HG03039 (cell line): ENCODE measurements at regions not wholly inside any gene's neighbourhood (a gene's known extent, or its start where the extent isn't known, plus 50 kb on each side); places are given as distances from the start of the nearest gene placed in this dataset.
"Not testable (repeated sequence)": the region's sequence is repeated elsewhere in the genome, so short reads cannot be mapped to it uniquely, and the experiment has no call there.

Source experiments
- ATAC-seq: cut with Tn5 transposase; IDR thresholded peaks from one replicate; pipeline ENCODE4 v1.9.1; 2021; ENCODE audit warnings: mild to moderate bottlenecking, moderate library complexity; ENCODE audit not compliant: unreplicated experiment

DNA sequence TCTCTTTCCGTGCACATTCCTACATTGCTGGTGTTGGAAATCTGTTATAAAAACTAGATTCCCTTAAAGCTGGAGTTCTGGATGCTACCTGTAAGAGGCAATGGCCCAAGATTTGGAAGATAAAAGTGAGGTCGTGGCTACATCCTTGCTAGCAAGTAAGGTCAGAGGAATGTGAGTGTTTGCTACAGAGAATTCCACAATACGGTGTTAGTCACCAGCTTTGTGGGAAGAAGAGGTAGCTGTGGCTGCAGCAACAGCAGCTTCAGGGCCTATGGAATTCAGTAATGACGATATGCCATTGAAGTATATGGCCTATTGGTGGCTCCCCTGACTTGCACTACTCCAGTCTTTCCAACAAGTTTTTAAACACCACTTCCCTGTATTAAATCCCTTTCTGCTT, 227.7 kb upstream of the TMEM260 start:
- no peak for ATAC-seq

DNA sequence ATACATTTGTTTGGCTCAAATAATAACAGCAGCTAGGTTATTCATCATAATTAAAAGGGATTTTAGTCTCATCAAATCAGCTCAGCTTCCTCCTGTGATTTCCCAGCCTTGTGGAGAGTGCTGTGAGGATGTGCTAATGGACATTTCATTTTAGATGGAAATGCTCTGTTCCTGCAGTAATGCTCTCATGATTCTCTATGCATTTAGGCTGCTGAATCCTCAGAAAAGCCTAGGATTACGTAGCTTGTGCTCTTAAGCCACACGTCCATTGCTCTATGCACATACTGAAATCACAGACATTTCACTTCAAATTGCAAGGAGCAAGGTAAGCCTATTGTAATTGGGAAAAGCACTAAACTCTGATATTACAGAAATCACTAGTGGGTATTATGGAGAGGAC, 226.6 kb upstream of the TMEM260 start:
- ATAC-seq = no peak

DNA sequence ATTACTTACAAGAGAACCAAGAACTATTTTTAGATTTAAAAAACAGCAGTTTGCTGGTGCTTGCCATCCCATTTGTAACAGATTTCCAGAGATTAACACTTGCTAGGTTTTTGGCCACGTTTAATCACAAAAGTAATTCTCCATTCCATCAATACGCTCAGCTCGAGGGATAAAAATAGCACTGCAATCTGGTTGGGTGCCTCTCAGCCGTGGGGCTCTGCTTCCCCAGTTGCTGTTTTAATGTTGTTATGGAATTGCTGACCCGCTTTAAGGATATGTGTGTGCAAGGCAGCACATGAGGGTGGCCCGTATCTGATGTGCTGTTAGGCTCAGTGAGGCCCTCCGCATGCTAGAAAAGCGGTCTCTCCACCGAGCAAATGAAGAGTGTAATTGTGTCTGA, 222.2 kb upstream of the TMEM260 start:
- no peak for ATAC-seq

DNA sequence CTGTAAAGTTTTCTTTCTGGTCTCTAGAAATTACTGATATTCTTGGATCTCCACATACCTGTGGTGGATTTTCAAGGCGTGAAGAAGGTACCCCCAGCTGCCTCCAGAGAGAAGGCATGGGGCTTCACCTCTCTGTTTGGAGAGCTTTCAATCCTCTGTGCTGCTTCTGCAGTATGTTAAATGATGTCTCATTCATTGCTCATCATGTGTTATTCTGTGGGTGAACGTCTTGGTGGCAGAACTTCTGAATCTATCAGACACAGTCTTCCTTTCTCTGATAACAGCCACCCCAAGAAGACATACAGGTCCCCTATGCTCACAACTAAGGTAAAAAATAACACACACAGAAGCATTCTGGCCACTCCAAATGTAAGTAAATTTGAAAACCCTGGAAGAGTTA, 221.3 kb upstream of the TMEM260 start:
- ATAC-seq = no peak

DNA sequence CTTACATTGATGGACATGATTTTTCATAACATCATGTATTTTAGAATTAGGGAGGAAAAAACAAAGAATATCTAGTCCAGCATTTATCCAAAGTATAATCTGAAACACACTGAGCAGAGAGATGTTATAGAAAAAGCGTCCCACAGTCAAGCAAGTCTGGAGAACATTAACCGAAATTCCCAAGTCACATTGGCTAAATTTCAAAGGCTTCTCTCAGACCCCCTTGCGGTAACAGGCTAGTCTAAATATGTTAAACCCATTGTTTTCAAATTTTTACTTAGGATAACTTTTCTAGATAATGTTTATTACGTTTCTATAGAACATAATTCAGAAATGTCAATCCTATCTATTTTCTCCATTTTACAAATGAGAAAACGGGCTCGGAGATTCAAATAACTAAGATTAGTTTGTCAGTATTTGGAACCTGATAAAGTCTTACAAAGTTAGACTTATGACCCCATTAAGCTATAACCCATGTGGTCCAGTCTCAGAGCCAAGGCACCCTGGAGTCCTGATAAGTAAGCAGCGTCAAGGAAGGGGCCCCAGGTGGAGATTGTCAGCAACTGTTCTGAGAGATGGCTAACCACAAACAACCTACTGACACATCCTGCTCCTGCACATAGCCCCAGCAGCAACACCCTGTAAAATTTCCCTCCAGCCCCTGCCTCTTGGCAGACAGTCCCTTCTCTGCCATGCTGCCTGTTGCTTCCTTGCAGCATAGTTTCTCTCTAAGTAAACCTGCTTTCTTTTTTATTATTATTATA, 220.6 kb upstream of the TMEM260 start:
- ATAC-seq = no peak

DNA sequence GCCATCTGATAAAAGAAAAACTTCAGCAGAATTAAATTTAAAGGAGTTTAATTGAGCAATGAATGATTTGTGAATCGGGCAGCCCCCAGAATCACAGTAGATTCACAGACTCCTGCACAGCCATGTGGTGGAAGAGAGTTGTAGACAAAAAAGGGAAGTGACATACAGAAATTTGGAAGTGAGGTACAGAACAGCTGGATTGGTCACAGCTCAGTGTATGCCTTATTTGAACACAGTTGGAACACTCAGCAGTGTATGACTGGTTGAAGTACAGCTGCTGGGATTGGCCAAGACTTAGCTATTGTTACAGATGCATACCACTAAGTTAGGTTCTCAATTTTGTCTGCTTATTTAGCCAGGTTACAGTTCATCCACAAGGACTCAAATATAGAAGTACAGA, 213.9 kb upstream of the TMEM260 start:
- ATAC-seq = not testable (repeated sequence)

DNA sequence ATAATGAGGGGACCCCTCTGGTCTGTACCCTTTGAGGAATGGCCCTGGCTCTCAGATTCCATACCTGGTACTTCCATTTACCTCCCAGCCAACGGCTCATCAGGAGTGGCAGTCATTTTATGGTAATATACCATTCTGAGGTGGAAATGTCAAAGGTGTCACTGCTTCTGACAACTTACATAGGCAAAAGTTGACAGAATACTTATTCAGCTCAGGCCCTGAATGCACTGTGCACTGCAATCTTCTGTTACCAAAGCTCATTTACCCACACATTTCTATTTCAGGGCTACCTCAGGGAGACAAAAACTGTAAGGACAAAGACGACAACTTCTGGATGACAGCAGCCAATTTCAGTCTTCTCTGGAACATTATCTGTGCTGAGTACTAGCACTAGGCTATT, 212.2 kb upstream of the TMEM260 start:
- ATAC-seq = no peak

DNA sequence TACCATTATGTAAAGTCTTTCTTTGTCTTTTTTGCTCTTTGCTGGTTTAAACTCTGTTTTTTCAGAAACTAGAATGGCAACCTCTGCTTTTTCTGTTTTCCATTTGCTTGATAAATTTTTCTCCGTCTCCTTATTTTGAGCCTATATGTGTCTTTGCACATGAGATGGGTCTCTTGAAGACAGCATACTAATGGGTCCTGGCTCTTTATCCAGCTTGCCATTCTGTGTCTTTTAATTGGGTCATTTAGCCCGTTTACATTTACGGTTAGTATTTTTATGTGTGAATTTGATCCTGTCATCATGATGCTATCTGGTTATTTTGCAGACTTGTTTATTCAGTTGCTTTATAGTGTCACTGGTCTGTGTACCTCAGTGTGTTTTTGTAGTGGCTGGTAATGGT, 207.9 kb upstream of the TMEM260 start:
- ATAC-seq = no peak

DNA sequence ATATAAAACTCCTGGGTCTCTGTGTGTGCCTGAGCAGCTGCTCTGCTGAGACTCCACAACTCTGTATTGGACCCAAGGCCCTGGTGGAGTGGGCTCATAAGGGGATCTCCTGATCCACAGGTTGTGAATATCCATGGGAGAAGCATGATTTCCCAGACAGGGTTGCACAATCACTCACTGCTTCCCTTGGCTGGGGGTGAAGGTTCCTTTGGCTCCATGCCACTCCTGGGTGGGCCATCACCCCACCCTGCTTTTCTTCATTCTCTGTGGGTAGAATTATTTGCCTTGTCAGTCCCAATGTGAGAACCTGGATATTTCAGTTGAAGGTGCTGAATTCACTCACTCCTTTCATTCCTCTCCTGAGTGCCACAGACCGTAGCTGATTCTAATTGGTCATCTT, 205.2 kb upstream of the TMEM260 start:
- no peak for ATAC-seq

DNA sequence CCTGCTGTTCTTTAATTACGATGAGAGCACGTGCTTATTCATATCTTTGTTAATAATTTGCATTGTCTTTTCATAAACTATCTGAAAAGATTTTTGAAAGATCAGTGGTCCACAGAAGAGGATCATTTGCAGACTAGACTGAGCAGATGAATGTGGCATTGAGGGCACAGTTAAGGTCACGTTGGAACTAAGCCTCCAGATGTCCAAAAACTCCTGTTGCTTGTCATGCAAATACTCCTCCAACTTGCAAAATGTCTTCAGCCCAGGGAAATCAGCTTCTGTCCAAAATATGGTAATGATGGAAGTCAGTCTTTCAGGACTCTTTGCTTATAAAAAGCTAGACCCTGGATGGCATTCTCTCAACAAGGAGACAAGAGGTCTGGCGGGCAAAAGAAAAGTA, 201.6 kb upstream of the TMEM260 start:
- ATAC-seq = no peak

DNA sequence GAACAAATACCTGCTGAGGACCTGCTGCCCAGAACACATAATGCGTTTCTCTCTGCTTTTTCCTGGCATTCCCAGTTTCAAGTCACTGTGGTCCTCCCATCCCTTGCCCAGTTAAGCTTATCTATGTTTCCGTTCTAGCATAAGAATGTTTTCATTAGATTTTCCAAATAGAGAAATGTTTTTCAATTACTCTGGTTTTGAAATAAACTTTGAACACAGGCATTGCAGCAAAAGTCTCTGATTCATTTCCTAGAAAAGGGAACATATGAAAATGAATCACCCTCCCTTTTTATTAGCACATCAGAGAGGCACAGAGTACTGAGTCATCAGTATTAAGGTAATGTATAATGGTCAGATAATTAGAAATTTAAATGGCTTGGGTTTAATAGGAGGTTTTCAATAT, 201.1 kb upstream of the TMEM260 start:
- no peak for ATAC-seq

DNA sequence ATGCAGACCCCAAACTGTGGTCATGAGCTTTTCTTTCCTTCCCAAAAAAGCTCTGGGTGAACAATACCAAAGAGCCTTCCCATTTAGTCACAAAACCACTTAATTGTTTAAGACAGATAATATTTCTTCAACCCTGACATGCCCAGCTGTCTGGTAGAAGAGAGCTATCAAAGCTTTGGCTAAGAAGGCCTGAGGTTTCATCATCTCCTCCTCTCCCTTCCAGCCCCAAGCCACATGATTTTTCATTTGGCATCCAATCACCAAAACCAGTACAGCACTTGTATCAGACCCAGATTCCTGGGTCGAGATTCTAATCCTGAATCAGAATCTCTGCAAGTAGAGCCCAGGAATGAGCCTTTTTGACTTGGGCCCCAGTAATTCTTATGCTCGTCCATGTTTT, 199.6 kb upstream of the TMEM260 start:
- no peak for ATAC-seq

DNA sequence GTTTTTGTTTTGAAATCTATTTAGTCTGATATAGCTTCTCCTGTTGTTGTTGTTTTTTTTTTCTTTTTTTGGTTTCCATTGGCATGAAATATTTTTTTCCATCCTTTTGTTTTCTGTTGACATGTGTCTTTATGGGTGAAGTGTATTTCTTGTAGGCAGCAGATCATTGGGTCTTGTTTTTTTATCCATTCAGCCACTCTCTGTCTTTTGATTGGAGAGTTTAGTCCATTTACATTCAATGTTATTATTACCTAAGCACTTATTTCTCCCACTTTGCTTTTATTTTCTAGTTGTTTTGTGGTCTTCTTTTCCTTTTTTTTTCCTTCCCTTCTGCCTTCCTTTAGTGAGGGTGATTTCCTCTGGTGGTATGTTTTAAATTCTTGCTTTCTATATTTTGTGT, 193.6 kb upstream of the TMEM260 start:
- ATAC-seq = no peak

DNA sequence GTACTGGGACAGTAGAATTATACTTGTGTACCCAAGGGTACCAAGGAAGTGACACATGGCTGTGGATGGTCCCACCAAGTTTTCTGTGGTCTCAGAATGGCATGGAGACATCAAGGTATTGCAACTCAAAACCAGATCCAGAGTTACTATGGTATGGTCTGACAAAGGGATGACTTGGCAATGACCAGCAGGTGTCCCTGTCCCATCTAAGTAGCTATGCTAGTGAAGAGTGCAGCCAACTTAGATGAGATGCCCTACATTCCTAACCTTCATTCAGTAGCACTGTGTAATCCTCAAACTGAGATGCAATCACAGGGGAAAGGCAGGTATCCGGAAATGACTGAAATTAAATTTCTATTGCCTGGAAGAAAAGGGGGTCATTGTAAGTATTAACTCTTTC, 188.7 kb upstream of the TMEM260 start:
- no peak for ATAC-seq

DNA sequence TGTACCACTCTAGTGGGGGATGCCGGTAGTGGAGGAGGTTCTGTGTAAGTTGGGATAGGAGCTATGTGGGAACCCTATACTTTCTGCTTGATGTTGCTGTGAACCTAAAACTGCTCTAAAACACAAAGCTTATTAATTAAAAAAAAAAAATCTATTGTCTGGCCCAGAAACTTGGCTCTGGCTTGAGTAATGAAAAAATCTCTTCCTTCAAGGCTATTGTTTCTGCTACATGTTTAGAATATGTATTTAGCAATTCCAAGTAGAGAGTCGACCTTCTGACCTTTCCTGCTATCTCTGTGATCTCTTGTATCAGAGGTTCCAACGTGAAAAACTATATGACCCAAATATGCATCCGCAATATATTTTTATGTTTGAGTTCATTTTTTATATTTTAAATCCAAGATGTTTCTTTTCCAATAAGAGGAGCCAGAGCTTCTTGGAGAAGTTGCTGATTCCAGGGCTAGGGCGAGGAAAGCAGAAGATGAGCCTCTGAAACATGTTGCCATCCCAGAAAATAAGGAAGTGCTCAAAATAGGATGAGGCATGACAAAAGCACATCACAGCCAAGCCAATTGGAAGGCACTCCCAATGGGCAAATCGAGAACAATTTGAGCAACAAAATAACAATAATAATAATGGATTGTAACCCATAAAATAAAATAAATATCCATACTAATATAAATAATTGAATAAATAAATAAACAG, 184.6 kb upstream of the TMEM260 start:
- no peak for ATAC-seq

DNA sequence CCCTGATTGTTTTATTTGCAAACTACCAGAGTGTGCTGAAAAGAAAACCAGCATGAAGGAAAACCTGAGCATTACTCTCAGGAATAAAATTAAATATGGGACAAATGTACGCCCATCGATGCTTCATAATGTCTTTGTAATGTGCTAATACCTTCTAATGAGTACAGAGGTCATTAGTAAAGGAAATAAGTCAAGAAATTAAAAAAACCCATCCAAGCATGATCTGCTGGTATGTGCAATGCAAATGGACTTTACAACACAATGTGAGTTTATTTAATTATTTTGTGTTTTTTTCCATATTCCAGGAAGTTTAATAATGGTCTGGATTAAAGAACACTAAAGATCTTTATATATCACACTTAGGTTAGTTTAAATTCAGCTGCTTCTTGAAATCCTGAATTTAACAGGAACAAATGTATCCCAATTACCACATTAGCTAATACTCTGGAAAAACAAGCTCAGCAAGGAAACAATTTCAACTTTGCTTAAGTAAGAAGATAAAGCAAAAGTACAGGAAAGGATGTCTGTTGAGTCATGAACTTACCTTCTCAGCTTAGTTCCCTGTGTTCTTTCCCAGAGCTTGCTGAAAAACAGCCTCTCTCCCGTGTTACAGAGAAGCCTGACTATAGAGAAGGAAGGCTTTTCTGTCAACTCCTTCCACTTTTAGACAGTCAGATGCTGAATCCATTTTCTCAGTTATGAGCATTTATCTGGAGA, 179.3 kb upstream of the TMEM260 start:
- no peak for ATAC-seq

DNA sequence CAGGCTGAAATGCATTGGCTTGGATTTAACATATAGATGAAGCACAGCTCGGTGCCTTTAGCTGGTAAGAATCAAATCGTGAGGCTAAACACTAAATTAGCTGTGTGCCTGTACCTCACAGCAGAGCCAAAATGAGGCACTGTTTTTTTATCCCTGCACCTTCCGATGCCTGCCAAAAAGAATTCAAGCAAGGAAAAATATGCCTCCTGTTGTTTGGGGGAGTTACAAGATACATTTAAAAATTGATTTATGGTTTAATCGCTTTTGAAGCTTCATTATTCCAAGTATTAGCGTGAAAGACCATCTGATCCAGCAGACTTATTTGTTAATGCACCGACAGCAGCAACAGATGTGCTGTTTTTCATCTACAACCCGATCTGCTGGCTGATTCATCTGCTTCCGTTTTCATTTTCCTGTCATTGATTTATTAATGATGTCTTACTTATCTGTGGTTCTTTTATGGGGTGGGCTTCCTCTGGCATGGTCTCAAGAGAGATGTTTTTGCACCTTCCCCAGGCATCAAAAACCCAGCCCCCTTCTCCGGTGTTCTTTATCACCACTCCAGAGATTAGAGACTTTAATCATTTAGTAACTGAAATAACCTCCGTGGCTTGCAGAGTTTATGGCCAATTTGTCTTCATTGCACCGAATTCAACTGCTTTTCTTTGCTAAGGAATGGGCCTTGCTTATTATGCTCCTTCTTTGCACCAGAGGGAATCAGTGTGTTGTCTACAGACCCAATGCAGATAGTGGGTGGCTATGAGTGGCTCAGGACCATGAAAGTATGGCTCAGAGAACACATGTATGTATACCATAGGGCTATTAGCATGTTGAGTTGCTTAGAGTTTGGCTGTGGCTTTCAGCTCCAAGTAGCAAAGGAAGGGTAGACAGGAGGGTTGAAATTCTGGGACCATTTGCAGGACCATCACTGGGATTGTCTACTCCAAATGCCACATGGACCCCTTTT, 166.8 kb upstream of the TMEM260 start:
- no peak for ATAC-seq

DNA sequence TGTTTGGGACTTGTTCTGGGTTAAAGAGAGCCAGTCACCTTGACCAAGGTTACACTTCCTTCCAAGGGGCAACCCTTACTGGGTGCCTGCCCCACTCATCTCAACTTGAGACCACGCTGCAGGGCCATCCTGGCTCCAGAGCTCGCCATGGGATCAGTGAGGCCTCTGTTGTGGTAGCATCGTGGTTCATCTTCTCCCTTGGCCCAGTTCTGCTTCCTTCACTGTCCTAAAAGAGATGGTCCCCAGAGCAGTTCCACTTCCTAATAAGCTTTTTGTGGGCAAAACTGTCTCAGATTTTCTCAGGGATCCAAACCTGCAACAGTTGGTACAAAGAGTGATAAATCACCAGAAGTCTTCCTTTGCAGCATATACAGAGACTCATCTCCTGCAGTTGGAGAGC, 165.9 kb upstream of the TMEM260 start:
- ATAC-seq = no peak

DNA sequence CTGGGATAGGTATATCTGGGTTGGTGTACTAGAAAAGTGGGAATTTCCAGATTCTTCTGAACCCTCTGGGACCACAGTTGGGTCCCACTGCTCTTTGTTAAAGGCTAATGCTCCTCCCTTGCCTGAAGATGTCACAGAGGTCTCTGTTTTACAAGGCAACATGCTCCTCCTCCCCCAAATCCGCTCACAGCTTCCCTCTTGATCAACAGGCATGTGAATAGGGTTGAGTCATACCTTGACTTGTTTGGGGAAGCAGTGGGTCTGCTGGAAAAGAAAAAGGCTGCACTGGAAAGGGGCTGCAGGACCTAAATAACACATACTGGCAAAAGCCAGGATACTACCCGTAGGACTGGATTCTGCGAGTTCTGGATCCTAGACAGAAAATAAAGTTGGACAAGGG, 165.4 kb upstream of the TMEM260 start:
- ATAC-seq = no peak

DNA sequence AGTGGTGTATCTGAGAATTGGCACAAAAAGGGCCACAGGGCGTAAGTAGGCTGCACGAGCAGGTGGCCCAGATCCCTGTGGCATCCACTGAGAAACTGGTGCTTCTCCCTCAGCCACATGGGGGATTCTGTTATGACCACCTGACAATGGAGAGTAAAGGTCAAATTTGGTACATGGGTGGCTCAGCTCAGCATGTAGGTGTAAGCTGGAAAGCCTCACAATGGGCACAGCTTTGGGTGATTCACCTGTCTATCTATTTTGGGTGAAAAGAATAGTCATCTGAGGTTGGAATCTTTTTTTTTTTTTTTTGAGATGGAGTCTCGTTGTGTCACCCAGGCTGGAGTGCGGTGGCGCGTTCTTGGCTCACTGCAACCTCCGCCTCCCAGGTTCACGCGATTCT, 163.4 kb upstream of the TMEM260 start:
- ATAC-seq = no peak

DNA sequence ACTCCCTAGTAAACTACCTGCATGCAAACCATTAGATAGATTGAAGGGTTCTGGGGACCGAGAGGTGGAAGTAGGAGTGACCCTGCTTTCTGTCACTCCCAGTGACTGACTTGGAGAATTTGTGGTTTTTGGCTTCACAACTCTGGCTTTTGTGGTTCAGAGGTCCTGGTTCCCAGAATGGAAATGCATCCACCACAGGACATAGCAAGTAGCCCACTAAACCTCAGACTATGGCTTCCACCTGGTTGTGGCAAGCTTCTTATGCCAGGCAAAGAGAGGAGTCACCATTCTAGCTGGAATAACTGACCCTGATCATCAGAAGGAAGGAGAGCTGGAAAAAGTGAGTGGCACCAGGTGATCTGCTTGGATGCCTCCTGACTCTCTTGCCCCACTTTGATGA, 162.4 kb upstream of the TMEM260 start:
- no peak for ATAC-seq
